ENCODE measurements at regions not wholly inside any gene's neighbourhood (a gene's known extent, or its start where the extent isn't known, plus 50 kb on each side); places are given as distances from the start of the nearest gene placed in this dataset.

GRCh38 chr4:24230955-24231354 lies 341.1 kb upstream of the PPARGC1A start:
- TF ChIP-seq CTCF (IDR thresholded peaks at IDR 0.05) = no peak
- TF ChIP-seq EP300 (IDR thresholded peaks at IDR 0.05) = no peak
- no peak for TF ChIP-seq POLR2A (IDR thresholded peaks at IDR 0.05)

Measured in suprapubic skin (tissue), 3 donors.